ENCODE measurements at regions not wholly inside any gene's neighbourhood (a gene's known extent, or its start where the extent isn't known, plus 50 kb on each side); places are given as distances from the start of the nearest gene placed in this dataset.

DNA sequence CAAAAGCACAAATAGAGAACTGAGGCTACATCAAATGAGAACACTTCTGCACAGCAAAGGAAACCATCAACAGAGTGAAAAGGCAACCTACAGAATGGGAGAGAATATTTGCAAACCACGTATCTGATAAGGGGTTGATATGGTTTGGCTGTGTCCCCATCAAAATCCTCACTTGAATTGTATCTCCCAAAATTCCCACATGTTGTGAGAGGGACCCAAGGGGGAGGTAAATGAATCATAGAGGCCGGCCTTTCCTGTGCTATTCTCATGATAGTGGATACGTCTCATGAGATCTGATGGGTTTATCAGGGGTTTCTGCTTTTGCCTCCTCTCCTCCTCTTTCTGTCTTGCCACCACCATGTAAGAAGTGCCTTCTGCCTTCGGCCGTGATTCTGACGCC lies 120.6 kb upstream of the FRMD4A start:
- TF ChIP-seq, protein P1, sequence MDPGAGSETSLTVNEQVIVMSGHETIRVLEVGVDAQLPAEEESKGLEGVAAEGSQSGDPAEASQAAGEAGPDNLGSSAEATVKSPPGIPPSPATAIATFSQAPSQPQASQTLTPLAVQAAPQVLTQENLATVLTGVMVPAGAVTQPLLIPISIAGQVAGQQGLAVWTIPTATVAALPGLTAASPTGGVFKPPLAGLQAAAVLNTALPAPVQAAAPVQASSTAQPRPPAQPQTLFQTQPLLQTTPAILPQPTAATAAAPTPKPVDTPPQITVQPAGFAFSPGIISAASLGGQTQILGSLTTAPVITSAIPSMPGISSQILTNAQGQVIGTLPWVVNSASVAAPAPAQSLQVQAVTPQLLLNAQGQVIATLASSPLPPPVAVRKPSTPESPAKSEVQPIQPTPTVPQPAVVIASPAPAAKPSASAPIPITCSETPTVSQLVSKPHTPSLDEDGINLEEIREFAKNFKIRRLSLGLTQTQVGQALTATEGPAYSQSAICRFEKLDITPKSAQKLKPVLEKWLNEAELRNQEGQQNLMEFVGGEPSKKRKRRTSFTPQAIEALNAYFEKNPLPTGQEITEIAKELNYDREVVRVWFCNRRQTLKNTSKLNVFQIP (CRISPR knock-in tag; IDR thresholded peaks at IDR 0.05; ENCODE audit: borderline replicate concordance, low read depth) = no peak
- TF ChIP-seq GLIS3 (CRISPR knock-in tag; IDR thresholded peaks at IDR 0.05) (no peak), OSR1 (CRISPR knock-in tag; IDR thresholded peaks at IDR 0.05) (no peak), CSDC2 (CRISPR knock-in tag; IDR thresholded peaks at IDR 0.05) (no peak), ZNF70 (CRISPR knock-in tag; IDR thresholded peaks at IDR 0.05) (no peak), PPARA (CRISPR knock-in tag; IDR thresholded peaks at IDR 0.05; ENCODE audit: borderline replicate concordance) (no peak), ZC3H10 (CRISPR knock-in tag; IDR thresholded peaks at IDR 0.05) (no peak), SNAI2 (CRISPR knock-in tag; IDR thresholded peaks at IDR 0.05) (no peak), ISL1 (CRISPR knock-in tag; IDR thresholded peaks at IDR 0.05) (no peak), ZNF565 (CRISPR knock-in tag; conservative IDR thresholded peaks at IDR 0.05; ENCODE audit: low read depth) (no peak), ZFP3 (CRISPR knock-in tag; IDR thresholded peaks at IDR 0.05) (no peak)
- TF ChIP-seq, protein P2, sequence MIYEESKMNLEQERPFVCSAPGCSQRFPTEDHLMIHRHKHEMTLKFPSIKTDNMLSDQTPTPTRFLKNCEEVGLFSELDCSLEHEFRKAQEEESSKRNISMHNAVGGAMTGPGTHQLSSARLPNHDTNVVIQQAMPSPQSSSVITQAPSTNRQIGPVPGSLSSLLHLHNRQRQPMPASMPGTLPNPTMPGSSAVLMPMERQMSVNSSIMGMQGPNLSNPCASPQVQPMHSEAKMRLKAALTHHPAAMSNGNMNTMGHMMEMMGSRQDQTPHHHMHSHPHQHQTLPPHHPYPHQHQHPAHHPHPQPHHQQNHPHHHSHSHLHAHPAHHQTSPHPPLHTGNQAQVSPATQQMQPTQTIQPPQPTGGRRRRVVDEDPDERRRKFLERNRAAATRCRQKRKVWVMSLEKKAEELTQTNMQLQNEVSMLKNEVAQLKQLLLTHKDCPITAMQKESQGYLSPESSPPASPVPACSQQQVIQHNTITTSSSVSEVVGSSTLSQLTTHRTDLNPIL (CRISPR knock-in tag; IDR thresholded peaks at IDR 0.05; ENCODE audit: low read depth) = no peak
- no peak for ATAC-seq

DNA sequence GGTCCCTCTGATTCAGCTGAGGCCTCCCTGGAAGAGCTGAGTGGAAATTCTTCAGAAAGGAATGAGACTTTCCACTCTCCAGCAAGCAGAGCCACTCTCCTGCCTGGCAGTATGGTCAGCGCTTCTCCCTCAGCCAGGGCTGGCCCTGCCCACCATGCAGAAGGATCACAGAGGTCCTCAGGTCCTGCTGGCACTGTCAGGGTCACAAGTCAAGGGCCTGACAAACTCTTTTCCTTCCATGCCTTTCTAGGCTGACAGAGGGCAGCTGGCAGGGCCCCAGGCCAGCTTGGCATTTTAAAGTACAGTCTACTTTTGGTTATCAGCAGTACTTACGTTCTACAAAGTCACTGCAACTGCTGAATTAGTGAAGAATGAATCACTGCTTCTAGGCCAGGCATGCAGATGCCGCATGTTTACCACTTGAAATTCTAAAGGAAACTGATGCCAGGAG lies 119.3 kb upstream of the FRMD4A start:
- TF ChIP-seq ISL1 (CRISPR knock-in tag; IDR thresholded peaks at IDR 0.05) (no peak), TOX (CRISPR knock-in tag; IDR thresholded peaks at IDR 0.05; ENCODE audit: borderline replicate concordance) (no peak), ZFP30 (CRISPR knock-in tag; IDR thresholded peaks at IDR 0.05) (no peak), ESRRG (CRISPR knock-in tag; IDR thresholded peaks at IDR 0.05) (no peak), ZC3H10 (CRISPR knock-in tag; IDR thresholded peaks at IDR 0.05) (no peak), PPARA (CRISPR knock-in tag; IDR thresholded peaks at IDR 0.05; ENCODE audit: borderline replicate concordance) (no peak), ARNTL (CRISPR knock-in tag; IDR thresholded peaks at IDR 0.05; ENCODE audit: borderline replicate concordance, low read depth) (no peak), ZNF70 (CRISPR knock-in tag; IDR thresholded peaks at IDR 0.05) (no peak), ZNF565 (CRISPR knock-in tag; conservative IDR thresholded peaks at IDR 0.05; ENCODE audit: low read depth) (no peak)
- TF ChIP-seq, protein P1 (CRISPR knock-in tag; IDR thresholded peaks at IDR 0.05; ENCODE audit: borderline replicate concordance, low read depth) = no peak
- TF ChIP-seq, protein P3, sequence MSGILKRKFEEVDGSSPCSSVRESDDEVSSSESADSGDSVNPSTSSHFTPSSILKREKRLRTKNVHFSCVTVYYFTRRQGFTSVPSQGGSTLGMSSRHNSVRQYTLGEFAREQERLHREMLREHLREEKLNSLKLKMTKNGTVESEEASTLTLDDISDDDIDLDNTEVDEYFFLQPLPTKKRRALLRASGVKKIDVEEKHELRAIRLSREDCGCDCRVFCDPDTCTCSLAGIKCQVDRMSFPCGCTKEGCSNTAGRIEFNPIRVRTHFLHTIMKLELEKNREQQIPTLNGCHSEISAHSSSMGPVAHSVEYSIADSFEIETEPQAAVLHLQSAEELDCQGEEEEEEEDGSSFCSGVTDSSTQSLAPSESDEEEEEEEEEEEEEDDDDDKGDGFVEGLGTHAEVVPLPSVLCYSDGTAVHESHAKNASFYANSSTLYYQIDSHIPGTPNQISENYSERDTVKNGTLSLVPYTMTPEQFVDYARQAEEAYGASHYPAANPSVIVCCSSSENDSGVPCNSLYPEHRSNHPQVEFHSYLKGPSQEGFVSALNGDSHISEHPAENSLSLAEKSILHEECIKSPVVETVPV (CRISPR knock-in tag; IDR thresholded peaks at IDR 0.05) = no peak
- TF ChIP-seq, protein P2 (CRISPR knock-in tag; IDR thresholded peaks at IDR 0.05; ENCODE audit: low read depth) = no peak
- no peak for ATAC-seq

DNA sequence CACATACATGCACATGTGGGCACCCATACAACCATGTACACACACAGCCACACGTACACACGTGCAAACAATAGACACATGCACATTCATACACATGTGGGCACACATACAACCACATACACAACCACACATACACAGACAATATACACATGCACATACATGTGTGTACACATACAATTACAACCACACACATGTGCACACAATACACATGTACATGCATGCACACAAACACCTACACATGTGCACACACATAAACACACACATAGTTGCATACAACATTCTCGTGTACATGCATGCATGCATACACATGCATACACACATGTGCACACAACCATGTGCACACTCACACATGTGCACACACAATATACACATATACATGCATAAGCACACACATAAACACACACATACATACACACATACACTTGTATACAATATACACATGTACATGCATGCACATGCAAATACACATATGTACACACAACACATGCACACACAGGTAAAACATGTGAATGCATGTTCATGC lies 118.6 kb upstream of the FRMD4A start:
- ATAC-seq = no peak
- TF ChIP-seq RARB (CRISPR knock-in tag; IDR thresholded peaks at IDR 0.05) (no peak), BACH2 (CRISPR knock-in tag; IDR thresholded peaks at IDR 0.05; ENCODE audit: borderline replicate concordance) (no peak), SNAI2 (CRISPR knock-in tag; IDR thresholded peaks at IDR 0.05) (no peak), ZNF8 (CRISPR knock-in tag; IDR thresholded peaks at IDR 0.05) (no peak), ARNTL (CRISPR knock-in tag; IDR thresholded peaks at IDR 0.05; ENCODE audit: borderline replicate concordance, low read depth) (no peak), OSR1 (CRISPR knock-in tag; IDR thresholded peaks at IDR 0.05) (no peak), ZNF565 (CRISPR knock-in tag; conservative IDR thresholded peaks at IDR 0.05; ENCODE audit: low read depth) (no peak), TOX (CRISPR knock-in tag; IDR thresholded peaks at IDR 0.05; ENCODE audit: borderline replicate concordance) (no peak), ZFP3 (CRISPR knock-in tag; IDR thresholded peaks at IDR 0.05) (no peak), ZNF70 (CRISPR knock-in tag; IDR thresholded peaks at IDR 0.05) (no peak), TCF4 (CRISPR knock-in tag; IDR thresholded peaks at IDR 0.05; ENCODE audit: borderline replicate concordance) (no peak), GLIS3 (CRISPR knock-in tag; IDR thresholded peaks at IDR 0.05) (no peak), PPARA (CRISPR knock-in tag; IDR thresholded peaks at IDR 0.05; ENCODE audit: borderline replicate concordance) (no peak)
- TF ChIP-seq, protein P4, sequence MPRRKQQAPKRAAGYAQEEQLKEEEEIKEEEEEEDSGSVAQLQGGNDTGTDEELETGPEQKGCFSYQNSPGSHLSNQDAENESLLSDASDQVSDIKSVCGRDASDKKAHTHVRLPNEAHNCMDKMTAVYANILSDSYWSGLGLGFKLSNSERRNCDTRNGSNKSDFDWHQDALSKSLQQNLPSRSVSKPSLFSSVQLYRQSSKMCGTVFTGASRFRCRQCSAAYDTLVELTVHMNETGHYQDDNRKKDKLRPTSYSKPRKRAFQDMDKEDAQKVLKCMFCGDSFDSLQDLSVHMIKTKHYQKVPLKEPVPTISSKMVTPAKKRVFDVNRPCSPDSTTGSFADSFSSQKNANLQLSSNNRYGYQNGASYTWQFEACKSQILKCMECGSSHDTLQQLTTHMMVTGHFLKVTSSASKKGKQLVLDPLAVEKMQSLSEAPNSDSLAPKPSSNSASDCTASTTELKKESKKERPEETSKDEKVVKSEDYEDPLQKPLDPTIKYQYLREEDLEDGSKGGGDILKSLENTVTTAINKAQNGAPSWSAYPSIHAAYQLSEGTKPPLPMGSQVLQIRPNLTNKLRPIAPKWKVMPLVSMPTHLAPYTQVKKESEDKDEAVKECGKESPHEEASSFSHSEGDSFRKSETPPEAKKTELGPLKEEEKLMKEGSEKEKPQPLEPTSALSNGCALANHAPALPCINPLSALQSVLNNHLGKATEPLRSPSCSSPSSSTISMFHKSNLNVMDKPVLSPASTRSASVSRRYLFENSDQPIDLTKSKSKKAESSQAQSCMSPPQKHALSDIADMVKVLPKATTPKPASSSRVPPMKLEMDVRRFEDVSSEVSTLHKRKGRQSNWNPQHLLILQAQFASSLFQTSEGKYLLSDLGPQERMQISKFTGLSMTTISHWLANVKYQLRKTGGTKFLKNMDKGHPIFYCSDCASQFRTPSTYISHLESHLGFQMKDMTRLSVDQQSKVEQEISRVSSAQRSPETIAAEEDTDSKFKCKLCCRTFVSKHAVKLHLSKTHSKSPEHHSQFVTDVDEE (CRISPR knock-in tag; IDR thresholded peaks at IDR 0.05) = no peak
- TF ChIP-seq, protein P3 (CRISPR knock-in tag; IDR thresholded peaks at IDR 0.05) = no peak
- TF ChIP-seq, protein P2 (CRISPR knock-in tag; IDR thresholded peaks at IDR 0.05; ENCODE audit: low read depth) = no peak

Data from SK-N-SH treated with all-trans-retinoic acid at 6 μM for 48 hours (cell line).